Activated CD8-positive, alpha-beta T cell treated with anti-CD3 and anti-CD28 coated beads, Interleukin-2, amount 10 ng/mL, durations not matched to agents 7 days and 5 days (primary cell): ENCODE measurements at regions not wholly inside any gene's neighbourhood (a gene's known extent, or its start where the extent isn't known, plus 50 kb on each side); places are given as distances from the start of the nearest gene placed in this dataset.
"Not testable (repeated sequence)": the region's sequence is repeated elsewhere in the genome, so short reads cannot be mapped to it uniquely, and the experiment has no call there.

ENCODE experiments used
- ATAC-seq: fragments of 150-1000 bp; cut with Tn5 transposase; one replicate; pipeline ENCODE4 v1.10.0; 2021; ENCODE audit warnings: moderate library complexity
- CTCF ChIA-PET: fragments of 350-600 bp; sonication (Branson Sonifier 250); formaldehyde crosslinking; loops from one replicate; lab custom pipeline; 2021; ENCODE audit warnings: antibody characterized with exemption; lab: Charles Lee
- POLR2A ChIA-PET: fragments of 350-600 bp; sonication (Branson Sonifier 250); formaldehyde crosslinking; loops from one replicate; lab custom pipeline; 2021; ENCODE audit warnings: antibody characterized with exemption; lab: Charles Lee
- DNase-seq: peaks from one replicate; pipeline ENCODE4 v3.0.0-alpha.2; 2020
- H3K27ac Mint-ChIP-seq: one replicate; pipeline ENCODE4 v1.8.0; 2021; ENCODE audit warnings: mild to moderate bottlenecking, mixed read lengths
- H3K27me3 Mint-ChIP-seq: one replicate; pipeline ENCODE4 v1.8.0; 2021; ENCODE audit warnings: low read depth, mixed read lengths
- H3K36me3 Mint-ChIP-seq: one replicate; pipeline ENCODE4 v1.8.0; 2021; ENCODE audit warnings: low read depth, mixed read lengths
- H3K4me1 Mint-ChIP-seq: one replicate; pipeline ENCODE4 v1.8.0; 2021; ENCODE audit warnings: low read depth, mixed read lengths
- H3K4me3 Mint-ChIP-seq: one replicate; pipeline ENCODE4 v1.8.0; 2021; ENCODE audit warnings: mild to moderate bottlenecking, mixed read lengths
- H3K9me3 Mint-ChIP-seq: one replicate; pipeline ENCODE4 v1.8.0; 2022; ENCODE audit warnings: mixed read lengths; ENCODE audit not compliant: insufficient read depth

- H3K27me3 Mint-ChIP-seq = no peaks in the 10 kb centered on the region
- ChIA-PET CTCF (no interaction called here), POLR2A (no interaction called here)
- no peaks in the 10 kb centered on the region for H3K9me3 Mint-ChIP-seq
- H3K36me3 Mint-ChIP-seq = no peaks in the 10 kb centered on the region
- no peak overlapping the region for H3K27ac Mint-ChIP-seq
- H3K4me1 Mint-ChIP-seq = no peaks in the 10 kb centered on the region
- ATAC-seq (no peak), DNase-seq (no peak)
- H3K4me3 Mint-ChIP-seq = no peak overlapping the region
Observed at GRCh38 chr6:126976253-126976797, 142.1 kb upstream of the RSPO3 start.

GRCh38 chr6:126983779-126984178 lies 134.7 kb upstream of the RSPO3 start:
- H3K27me3 Mint-ChIP-seq = no peaks in the 10 kb centered on the region

GRCh38 chr6:126988125-126988524 lies 130.3 kb upstream of the RSPO3 start:
- H3K36me3 Mint-ChIP-seq, H3K27ac Mint-ChIP-seq, H3K9me3 Mint-ChIP-seq, H3K27me3 Mint-ChIP-seq, CTCF ChIA-PET, POLR2A ChIA-PET, H3K4me3 Mint-ChIP-seq, DNase-seq, H3K4me1 Mint-ChIP-seq, ATAC-seq: not testable (repeated sequence)

More at GRCh38 chr6:126983779-126984178, 134.7 kb upstream of the RSPO3 start:
- DNase-seq (no peak), ATAC-seq (no peak)
- Mint-ChIP-seq H3K9me3 (peaks cover 4% of the 10 kb centered on the region), H3K27ac (no peak overlapping the region), H3K4me1 (no peaks in the 10 kb centered on the region), H3K4me3 (no peak overlapping the region), H3K36me3 (no peaks in the 10 kb centered on the region)
- ChIA-PET CTCF (no interaction called here), POLR2A (no interaction called here)

- no peak overlapping the region for H3K4me3 Mint-ChIP-seq
- H3K9me3 Mint-ChIP-seq = no peaks in the 10 kb centered on the region
- CTCF ChIA-PET = no interaction called here
- H3K4me1 Mint-ChIP-seq = no peaks in the 10 kb centered on the region
- no peak overlapping the region for H3K27ac Mint-ChIP-seq
- no peaks in the 10 kb centered on the region for H3K27me3 Mint-ChIP-seq
- POLR2A ChIA-PET = no interaction called here
- DNase-seq (no peak), ATAC-seq (no peak)
- no peaks in the 10 kb centered on the region for H3K36me3 Mint-ChIP-seq
Observed at GRCh38 chr6:127000631-127001030, 117.8 kb upstream of the RSPO3 start.

GRCh38 chr6:127013865-127014264 lies 104.6 kb upstream of the RSPO3 start:
- Mint-ChIP-seq H3K4me1 (no peaks in the 10 kb centered on the region), H3K27me3 (no peaks in the 10 kb centered on the region), H3K27ac (no peak overlapping the region), H3K4me3 (no peak overlapping the region), H3K36me3 (no peaks in the 10 kb centered on the region), H3K9me3 (no peaks in the 10 kb centered on the region)
- ATAC-seq = no peak
- DNase-seq = no peak
- ChIA-PET CTCF (no interaction called here), POLR2A (no interaction called here)

- H3K4me1 Mint-ChIP-seq = no peaks in the 10 kb centered on the region
- no peaks in the 10 kb centered on the region for H3K36me3 Mint-ChIP-seq
- no peaks in the 10 kb centered on the region for H3K9me3 Mint-ChIP-seq
- no peak overlapping the region for H3K4me3 Mint-ChIP-seq
- no peak overlapping the region for H3K27ac Mint-ChIP-seq
- H3K27me3 Mint-ChIP-seq = no peaks in the 10 kb centered on the region
- POLR2A ChIA-PET = interaction anchor here (0.6 kb wide), 1 partner anchor 413 kb away, joined by 4 read pairs; no protein-coding TSS in a partner anchor
- CTCF ChIA-PET = no interaction called here
- ATAC-seq (no peak), DNase-seq (no peak)
Observed at GRCh38 chr6:127015858-127016257, 102.6 kb upstream of the RSPO3 start.

- Mint-ChIP-seq H3K9me3 (no peaks in the 10 kb centered on the region), H3K4me3 (no peak overlapping the region), H3K27me3 (no peaks in the 10 kb centered on the region), H3K4me1 (no peaks in the 10 kb centered on the region), H3K27ac (no peak overlapping the region), H3K36me3 (no peaks in the 10 kb centered on the region)
- ChIA-PET POLR2A (no interaction called here), CTCF (no interaction called here)
- DNase-seq (no peak), ATAC-seq (no peak)
Observed at GRCh38 chr6:127019828-127020227, 98.6 kb upstream of the RSPO3 start.

- no peak overlapping the region for H3K27ac Mint-ChIP-seq
Observed at GRCh38 chr6:127022302-127022701, 96.2 kb upstream of the RSPO3 start.

GRCh38 chr6:127023001-127023778 lies 95.3 kb upstream of the RSPO3 start:
- ATAC-seq (no peak), DNase-seq (no peak)
- no peak overlapping the region for H3K4me3 Mint-ChIP-seq
- ChIA-PET CTCF (no interaction called here), POLR2A (no interaction called here)
- no peaks in the 10 kb centered on the region for H3K9me3 Mint-ChIP-seq
- H3K4me1 Mint-ChIP-seq = no peaks in the 10 kb centered on the region
- H3K27ac Mint-ChIP-seq = no peak overlapping the region
- no peaks in the 10 kb centered on the region for H3K27me3 Mint-ChIP-seq
- H3K36me3 Mint-ChIP-seq = no peaks in the 10 kb centered on the region

More at GRCh38 chr6:127022302-127022701, 96.2 kb upstream of the RSPO3 start:
- no peak overlapping the region for H3K4me3 Mint-ChIP-seq
- DNase-seq (no peak), ATAC-seq (no peak)
- CTCF ChIA-PET = no interaction called here
- no peaks in the 10 kb centered on the region for H3K4me1 Mint-ChIP-seq
- H3K36me3 Mint-ChIP-seq = no peaks in the 10 kb centered on the region
- POLR2A ChIA-PET = no interaction called here
- H3K9me3 Mint-ChIP-seq = no peaks in the 10 kb centered on the region
- no peaks in the 10 kb centered on the region for H3K27me3 Mint-ChIP-seq

GRCh38 chr6:127026247-127026646 lies 92.2 kb upstream of the RSPO3 start:
- H3K4me1 Mint-ChIP-seq = no peaks in the 10 kb centered on the region
- ChIA-PET CTCF (no interaction called here), POLR2A (no interaction called here)
- no peaks in the 10 kb centered on the region for H3K9me3 Mint-ChIP-seq
- no peaks in the 10 kb centered on the region for H3K27me3 Mint-ChIP-seq
- no peak for DNase-seq
- no peak overlapping the region for H3K27ac Mint-ChIP-seq
- H3K36me3 Mint-ChIP-seq = no peaks in the 10 kb centered on the region
- no peak overlapping the region for H3K4me3 Mint-ChIP-seq
- no peak for ATAC-seq

- ChIA-PET CTCF (no interaction called here), POLR2A (no interaction called here)
- no peak for ATAC-seq
- H3K27ac Mint-ChIP-seq = no peak overlapping the region
- H3K4me3 Mint-ChIP-seq = no peak overlapping the region
- DNase-seq = no peak
- no peaks in the 10 kb centered on the region for H3K9me3 Mint-ChIP-seq
- H3K36me3 Mint-ChIP-seq = no peaks in the 10 kb centered on the region
- no peaks in the 10 kb centered on the region for H3K4me1 Mint-ChIP-seq
- no peaks in the 10 kb centered on the region for H3K27me3 Mint-ChIP-seq
Observed at GRCh38 chr6:127030111-127030510, 88.4 kb upstream of the RSPO3 start.

GRCh38 chr6:127030836-127031235 lies 87.6 kb upstream of the RSPO3 start:
- ChIA-PET CTCF (no interaction called here), POLR2A (no interaction called here)
- ATAC-seq (no peak), DNase-seq (no peak)
- no peaks in the 10 kb centered on the region for H3K36me3 Mint-ChIP-seq
- no peaks in the 10 kb centered on the region for H3K27me3 Mint-ChIP-seq
- no peak overlapping the region for H3K4me3 Mint-ChIP-seq
- no peaks in the 10 kb centered on the region for H3K9me3 Mint-ChIP-seq
- no peaks in the 10 kb centered on the region for H3K4me1 Mint-ChIP-seq
- H3K27ac Mint-ChIP-seq = no peak overlapping the region
